ENCODE measurements at regions not wholly inside any gene's neighbourhood (a gene's known extent, or its start where the extent isn't known, plus 50 kb on each side); places are given as distances from the start of the nearest gene placed in this dataset.

DNA sequence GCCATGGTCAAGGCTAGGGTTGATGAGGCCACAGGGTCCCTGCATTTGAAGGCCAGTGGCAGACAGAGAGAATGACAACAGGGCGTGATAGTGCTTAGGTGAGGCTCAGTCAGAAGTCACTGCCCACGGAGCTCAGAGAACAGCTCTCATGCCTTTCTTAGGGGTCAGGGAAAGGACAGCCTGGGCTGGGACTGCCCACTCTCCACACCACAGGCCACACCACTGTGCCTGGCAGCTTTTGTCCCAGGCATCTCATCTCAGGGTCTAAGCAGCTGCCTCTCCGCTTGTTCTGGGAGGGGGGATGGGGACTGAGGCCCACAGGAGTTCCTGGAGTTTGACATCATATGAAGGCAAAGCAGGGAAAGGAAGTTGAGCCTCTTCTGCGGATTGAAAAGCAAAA is 150.2 kb upstream of the B3GAT1 start:
- Histone ChIP-seq H3K4me3 (ENCODE audit: low read length) (no peak overlapping the region), H3K4me1 (ENCODE audit: control insufficient read depth, insufficient read depth, low read length) (no peaks in the 10 kb centered on the region), H3K27me3 (ENCODE audit: control insufficient read depth, insufficient read depth, low read length) (no peaks in the 10 kb centered on the region), H3K27ac (ENCODE audit: low read length) (no peak overlapping the region), H3K36me3 (ENCODE audit: control insufficient read depth, insufficient read depth, low read length) (no peaks in the 10 kb centered on the region), H3K9me3 (ENCODE audit: control insufficient read depth, insufficient read depth, low read length) (no peaks in the 10 kb centered on the region)
- WGBS (ENCODE audit: insufficient coverage, insufficient read length): no CpG with 5 or more reads among the region's 4 CpGs
- DNase-seq (ENCODE audit: low read depth, low spot score): no peak

DNA sequence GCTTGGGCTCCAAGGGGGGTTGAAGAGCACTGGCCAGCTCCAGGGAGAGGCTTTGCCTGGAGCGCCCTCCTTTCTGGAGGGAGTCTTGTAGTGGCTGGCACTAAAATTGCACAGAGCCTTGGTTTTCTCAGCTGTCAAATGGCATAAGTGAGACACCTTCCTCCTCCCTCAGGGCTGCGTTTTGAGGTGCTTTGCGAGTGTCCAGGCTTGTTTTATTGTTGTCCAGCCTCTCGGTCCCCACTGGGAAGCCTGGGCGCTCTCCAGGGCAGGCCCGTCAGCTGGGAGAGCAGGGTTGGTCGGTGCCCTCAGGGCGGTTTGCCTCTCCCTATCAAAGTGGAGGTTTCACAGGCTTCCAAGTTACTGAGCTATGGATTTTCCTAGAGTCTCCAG is 149.3 kb upstream of the B3GAT1 start:
- Histone ChIP-seq H3K9me3 (ENCODE audit: control insufficient read depth, insufficient read depth, low read length) (no peaks in the 10 kb centered on the region), H3K27me3 (ENCODE audit: control insufficient read depth, insufficient read depth, low read length) (no peaks in the 10 kb centered on the region), H3K4me1 (ENCODE audit: control insufficient read depth, insufficient read depth, low read length) (no peaks in the 10 kb centered on the region), H3K4me3 (ENCODE audit: low read length) (no peak overlapping the region), H3K27ac (ENCODE audit: low read length) (no peak overlapping the region), H3K36me3 (ENCODE audit: control insufficient read depth, insufficient read depth, low read length) (no peaks in the 10 kb centered on the region)
- no CpG with 5 or more reads among the region's 8 CpGs for WGBS (ENCODE audit: insufficient coverage, insufficient read length)
- no peak for DNase-seq (ENCODE audit: low read depth, low spot score)

GRCh38 chr11:134560566-134561330 is 148.7 kb upstream of the B3GAT1 start:
- H3K27ac ChIP-seq (ENCODE audit: low read length): no peak overlapping the region
- WGBS (ENCODE audit: insufficient coverage, insufficient read length): no CpG with 5 or more reads among the region's 12 CpGs
- H3K9me3 ChIP-seq (ENCODE audit: control insufficient read depth, insufficient read depth, low read length): no peaks in the 10 kb centered on the region
- DNase-seq (ENCODE audit: low read depth, low spot score): no peak
- H3K27me3 ChIP-seq (ENCODE audit: control insufficient read depth, insufficient read depth, low read length): no peaks in the 10 kb centered on the region
- no peaks in the 10 kb centered on the region for H3K36me3 ChIP-seq (ENCODE audit: control insufficient read depth, insufficient read depth, low read length)
- H3K4me1 ChIP-seq (ENCODE audit: control insufficient read depth, insufficient read depth, low read length): no peaks in the 10 kb centered on the region
- no peak overlapping the region for H3K4me3 ChIP-seq (ENCODE audit: low read length)

GRCh38 chr11:134560066-134560465 is 148.0 kb upstream of the B3GAT1 start:
- no CpG with 5 or more reads among the region's 6 CpGs for WGBS (ENCODE audit: insufficient coverage, insufficient read length)
- Histone ChIP-seq H3K4me3 (ENCODE audit: low read length) (no peak overlapping the region), H3K9me3 (ENCODE audit: control insufficient read depth, insufficient read depth, low read length) (no peaks in the 10 kb centered on the region), H3K27me3 (ENCODE audit: control insufficient read depth, insufficient read depth, low read length) (no peaks in the 10 kb centered on the region), H3K36me3 (ENCODE audit: control insufficient read depth, insufficient read depth, low read length) (no peaks in the 10 kb centered on the region), H3K4me1 (ENCODE audit: control insufficient read depth, insufficient read depth, low read length) (no peaks in the 10 kb centered on the region), H3K27ac (ENCODE audit: low read length) (no peak overlapping the region)
- no peak for DNase-seq (ENCODE audit: low read depth, low spot score)

DNA sequence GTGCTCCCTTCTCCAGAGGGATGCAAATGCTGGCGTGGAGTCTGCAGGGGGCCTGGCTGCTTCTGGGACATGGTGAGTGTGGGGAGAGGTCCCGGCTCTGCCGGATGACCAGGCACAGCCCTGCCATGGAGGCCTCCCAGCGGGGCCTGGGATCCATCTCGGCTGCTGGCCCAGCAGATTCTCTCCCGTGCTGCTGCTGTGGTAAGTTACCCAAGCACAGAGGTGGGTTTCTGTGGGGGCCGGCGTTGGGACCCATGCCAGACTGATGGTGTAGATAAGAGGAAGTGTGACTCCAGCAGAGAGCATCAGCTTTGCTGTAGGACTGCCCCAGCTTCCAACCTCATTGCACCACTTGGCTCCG is 147.5 kb upstream of the B3GAT1 start:
- WGBS (ENCODE audit: insufficient coverage, insufficient read length): no CpG with 5 or more reads among the region's 9 CpGs
- Histone ChIP-seq H3K27me3 (ENCODE audit: control insufficient read depth, insufficient read depth, low read length) (no peaks in the 10 kb centered on the region), H3K4me1 (ENCODE audit: control insufficient read depth, insufficient read depth, low read length) (no peaks in the 10 kb centered on the region), H3K9me3 (ENCODE audit: control insufficient read depth, insufficient read depth, low read length) (no peaks in the 10 kb centered on the region), H3K36me3 (ENCODE audit: control insufficient read depth, insufficient read depth, low read length) (no peaks in the 10 kb centered on the region), H3K27ac (ENCODE audit: low read length) (no peak overlapping the region), H3K4me3 (ENCODE audit: low read length) (no peak overlapping the region)
- no peak for DNase-seq (ENCODE audit: low read depth, low spot score)

DNA sequence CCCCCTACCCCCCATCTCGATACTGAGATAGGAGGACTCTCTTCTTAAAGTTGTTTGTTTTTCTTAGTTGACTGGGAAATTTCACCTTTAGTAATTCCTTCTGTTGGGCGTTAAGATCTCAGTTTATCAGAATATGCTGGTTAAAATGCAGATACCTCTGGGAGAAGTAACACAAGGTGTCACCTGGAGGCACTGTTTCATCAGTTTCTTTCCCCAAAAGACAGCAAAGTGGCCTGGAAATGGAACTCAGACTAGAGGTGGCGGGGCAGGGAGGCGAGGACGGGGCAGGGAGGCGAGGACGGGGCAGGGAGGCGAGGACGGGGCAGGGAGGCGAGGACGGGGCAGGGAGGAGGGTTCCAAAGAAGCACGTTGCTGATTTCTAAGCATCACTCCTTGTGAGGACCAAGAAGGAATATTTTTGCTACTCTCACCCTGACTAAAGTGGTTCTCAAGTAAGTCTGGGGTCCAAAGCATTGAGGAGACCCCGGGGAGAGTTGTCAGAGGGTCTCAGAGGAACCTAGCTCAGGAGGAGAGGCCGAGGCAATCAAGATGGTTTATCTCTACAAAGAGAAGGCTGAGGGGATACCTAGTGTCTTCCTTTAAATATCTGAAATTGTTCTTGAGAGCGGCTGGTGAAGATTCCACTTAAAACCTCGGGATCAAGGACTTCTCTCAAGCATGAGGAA is 147.0 kb upstream of the B3GAT1 start:
- H3K4me3 ChIP-seq (ENCODE audit: low read length): no peak overlapping the region
- H3K36me3 ChIP-seq (ENCODE audit: control insufficient read depth, insufficient read depth, low read length): no peaks in the 10 kb centered on the region
- no CpG with 5 or more reads among the region's 16 CpGs for WGBS (ENCODE audit: insufficient coverage, insufficient read length)

DNA sequence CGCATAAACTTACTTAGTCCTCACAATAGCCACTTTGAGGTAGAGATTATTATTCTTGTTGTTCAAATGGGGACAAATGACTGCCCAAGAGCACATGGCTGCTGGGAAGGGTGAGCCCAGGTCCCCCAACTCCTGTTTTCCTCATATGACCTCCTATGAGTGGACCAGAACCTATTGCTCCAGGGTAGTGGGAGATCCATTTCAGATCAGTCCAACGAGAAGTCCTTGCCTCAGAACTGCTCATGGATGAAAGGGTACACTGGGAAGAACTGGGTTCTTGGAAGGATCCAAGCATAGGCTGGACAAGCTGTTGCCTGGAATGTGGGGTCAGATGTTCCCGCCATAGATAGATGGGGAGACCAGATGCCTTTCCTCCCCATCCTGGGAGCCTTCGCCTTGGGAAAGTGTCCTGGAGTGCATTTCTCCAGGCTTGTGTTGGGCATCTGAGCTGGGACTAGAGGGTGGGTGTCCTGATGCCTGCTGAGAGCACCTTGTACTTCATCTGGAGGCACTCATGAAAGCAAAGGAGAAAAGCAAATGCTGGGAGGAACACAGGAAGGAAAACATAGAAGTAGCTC is 146.3 kb upstream of the B3GAT1 start:
- Histone ChIP-seq H3K27me3 (ENCODE audit: control insufficient read depth, insufficient read depth, low read length) (no peaks in the 10 kb centered on the region), H3K4me3 (ENCODE audit: low read length) (no peak overlapping the region), H3K36me3 (ENCODE audit: control insufficient read depth, insufficient read depth, low read length) (no peaks in the 10 kb centered on the region), H3K27ac (ENCODE audit: low read length) (no peak overlapping the region), H3K4me1 (ENCODE audit: control insufficient read depth, insufficient read depth, low read length) (no peaks in the 10 kb centered on the region), H3K9me3 (ENCODE audit: control insufficient read depth, insufficient read depth, low read length) (no peaks in the 10 kb centered on the region)
- no CpG with 5 or more reads among the region's 4 CpGs for WGBS (ENCODE audit: insufficient coverage, insufficient read length)
- DNase-seq (ENCODE audit: low read depth, low spot score): no peak

More for the DNA sequence above, 147.0 kb upstream of the B3GAT1 start:
- no peak for DNase-seq (ENCODE audit: low read depth, low spot score)
- Histone ChIP-seq H3K27ac (ENCODE audit: low read length) (no peak overlapping the region), H3K4me1 (ENCODE audit: control insufficient read depth, insufficient read depth, low read length) (no peaks in the 10 kb centered on the region), H3K27me3 (ENCODE audit: control insufficient read depth, insufficient read depth, low read length) (no peaks in the 10 kb centered on the region), H3K9me3 (ENCODE audit: control insufficient read depth, insufficient read depth, low read length) (no peaks in the 10 kb centered on the region)

DNA sequence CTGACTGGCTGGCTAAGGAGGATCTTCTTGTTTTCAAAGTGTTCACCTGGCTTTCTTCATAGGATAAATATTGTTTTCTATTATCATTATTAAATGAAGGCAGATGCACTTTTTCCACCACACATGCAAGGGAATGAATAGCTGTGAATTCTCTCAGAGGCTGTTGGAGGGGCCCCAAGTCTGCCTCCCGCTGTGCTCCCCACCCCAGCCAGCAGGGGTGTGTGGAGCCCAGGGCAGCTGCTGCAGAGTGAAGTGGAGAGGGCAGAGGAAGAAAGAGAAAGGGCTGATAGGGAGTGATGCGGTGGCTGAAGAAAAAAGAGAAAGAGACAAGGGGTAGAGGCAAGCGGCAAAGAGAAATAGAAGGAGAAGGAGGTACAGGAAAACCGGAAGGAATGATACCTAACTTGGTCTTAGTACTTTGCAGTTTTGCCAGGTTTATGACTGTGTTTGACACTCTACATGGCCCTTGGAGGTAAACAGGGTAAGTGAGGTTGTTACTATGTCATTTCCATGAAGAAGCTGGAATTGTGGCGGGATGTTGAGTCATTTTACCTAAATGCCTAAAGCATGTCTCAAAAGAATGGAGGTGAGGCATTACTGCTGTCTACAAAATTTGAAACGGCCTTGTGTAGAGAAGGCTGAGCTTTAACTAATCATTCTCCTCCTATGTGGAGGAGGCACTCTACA is 145.7 kb upstream of the B3GAT1 start:
- Histone ChIP-seq H3K27me3 (ENCODE audit: control insufficient read depth, insufficient read depth, low read length) (no peaks in the 10 kb centered on the region), H3K36me3 (ENCODE audit: control insufficient read depth, insufficient read depth, low read length) (no peaks in the 10 kb centered on the region), H3K4me3 (ENCODE audit: low read length) (no peak overlapping the region), H3K4me1 (ENCODE audit: control insufficient read depth, insufficient read depth, low read length) (no peaks in the 10 kb centered on the region), H3K9me3 (ENCODE audit: control insufficient read depth, insufficient read depth, low read length) (no peaks in the 10 kb centered on the region), H3K27ac (ENCODE audit: low read length) (no peak overlapping the region)
- no CpG with 5 or more reads among the region's 6 CpGs for WGBS (ENCODE audit: insufficient coverage, insufficient read length)
- DNase-seq (ENCODE audit: low read depth, low spot score): no peak

DNA sequence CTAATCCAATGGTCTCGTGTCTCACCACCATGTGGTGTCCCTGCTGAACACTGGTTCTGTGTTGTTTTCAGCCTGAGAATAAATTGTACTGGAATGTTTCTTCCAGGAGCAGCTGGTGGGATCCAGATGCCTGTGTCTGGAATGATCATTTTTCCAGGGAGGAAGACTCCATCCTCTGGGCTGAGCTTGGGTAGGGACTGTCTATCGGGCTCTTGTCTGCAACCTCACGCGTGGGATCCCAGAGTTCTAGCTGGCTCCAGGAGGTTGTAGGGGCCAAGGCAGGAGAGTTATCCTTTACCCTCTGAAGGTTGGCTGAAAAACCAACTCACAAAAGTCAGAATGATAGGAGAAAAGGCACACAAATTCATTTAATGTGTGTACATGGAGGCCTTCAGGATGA is 144.1 kb upstream of the B3GAT1 start:
- Histone ChIP-seq H3K4me1 (ENCODE audit: control insufficient read depth, insufficient read depth, low read length) (no peaks in the 10 kb centered on the region), H3K36me3 (ENCODE audit: control insufficient read depth, insufficient read depth, low read length) (no peaks in the 10 kb centered on the region), H3K9me3 (ENCODE audit: control insufficient read depth, insufficient read depth, low read length) (no peaks in the 10 kb centered on the region), H3K4me3 (ENCODE audit: low read length) (no peak overlapping the region), H3K27ac (ENCODE audit: low read length) (no peak overlapping the region), H3K27me3 (ENCODE audit: control insufficient read depth, insufficient read depth, low read length) (no peaks in the 10 kb centered on the region)
- DNase-seq (ENCODE audit: low read depth, low spot score): no peak
- no CpG with 5 or more reads among the region's 4 CpGs for whole genome bisulfite sequencing (ENCODE audit: insufficient coverage, insufficient read length)

- WGBS (ENCODE audit: insufficient coverage, insufficient read length): no CpG with 5 or more reads among the region's 7 CpGs
- Histone ChIP-seq H3K9me3 (ENCODE audit: control insufficient read depth, insufficient read depth, low read length) (no peaks in the 10 kb centered on the region), H3K4me1 (ENCODE audit: control insufficient read depth, insufficient read depth, low read length) (no peaks in the 10 kb centered on the region), H3K4me3 (ENCODE audit: low read length) (no peak overlapping the region), H3K27me3 (ENCODE audit: control insufficient read depth, insufficient read depth, low read length) (no peaks in the 10 kb centered on the region), H3K27ac (ENCODE audit: low read length) (no peak overlapping the region), H3K36me3 (ENCODE audit: control insufficient read depth, insufficient read depth, low read length) (no peaks in the 10 kb centered on the region)
- no peak for DNase-seq (ENCODE audit: low read depth, low spot score)
Measured at GRCh38 chr11:134555510-134555909, 143.5 kb upstream of the B3GAT1 start.

Measured in iPS DF 6.9 (cell line).